Activated naive CD4-positive, alpha-beta T cell treated with Interleukin-2 at 50 U/mL for 16 hours (primary cell): ENCODE measurements at regions not wholly inside any gene's neighbourhood (a gene's known extent, or its start where the extent isn't known, plus 50 kb on each side); places are given as distances from the start of the nearest gene placed in this dataset.

Source experiments
- DNase-seq: peaks from one replicate; pipeline ENCODE4 v3.0.0-alpha.2; 2020

GRCh38 chr15:70192041-70192440 is 94.3 kb upstream of the TLE3 start:
- no peak for DNase-seq

GRCh38 chr15:70190965-70191364 is 93.2 kb upstream of the TLE3 start:
- DNase-seq = no peak

- no peak for DNase-seq
Measured at GRCh38 chr15:70189826-70190695, 92.3 kb upstream of the TLE3 start.

GRCh38 chr15:70188286-70188685 is 90.6 kb upstream of the TLE3 start:
- no peak for DNase-seq

GRCh38 chr15:70187331-70187730 is 89.6 kb upstream of the TLE3 start:
- no peak for DNase-seq

- DNase-seq = no peak
Measured at GRCh38 chr15:70186152-70186551, 88.4 kb upstream of the TLE3 start.

GRCh38 chr15:70185251-70185711 is 87.6 kb upstream of the TLE3 start:
- no peak for DNase-seq

GRCh38 chr15:70182858-70183695 is 85.4 kb upstream of the TLE3 start:
- DNase-seq = no peak

GRCh38 chr15:70181626-70182255 is 84.0 kb upstream of the TLE3 start:
- DNase-seq = no peak

- DNase-seq = no peak
Measured at GRCh38 chr15:70180186-70180875, 82.6 kb upstream of the TLE3 start.

GRCh38 chr15:70179309-70179892 is 81.7 kb upstream of the TLE3 start:
- DNase-seq = no peak

GRCh38 chr15:70178335-70179084 is 80.8 kb upstream of the TLE3 start:
- DNase-seq = no peak

- DNase-seq = no peak
Measured at GRCh38 chr15:70172566-70173225, 75.0 kb upstream of the TLE3 start.

- DNase-seq = no peak
Measured at GRCh38 chr15:70172124-70172523, 74.4 kb upstream of the TLE3 start.

GRCh38 chr15:70171256-70171886 is 73.7 kb upstream of the TLE3 start:
- DNase-seq = no peak

- DNase-seq = no peak
Measured at GRCh38 chr15:70170096-70170699, 72.5 kb upstream of the TLE3 start.

- no peak for DNase-seq
Measured at GRCh38 chr15:70169147-70169546, 71.4 kb upstream of the TLE3 start.

- DNase-seq = no peak
Measured at GRCh38 chr15:70167155-70167554, 69.4 kb upstream of the TLE3 start.

- no peak for DNase-seq
Measured at GRCh38 chr15:70166506-70167087, 68.9 kb upstream of the TLE3 start.
